ENCODE measurements at regions not wholly inside any gene's neighbourhood (a gene's known extent, or its start where the extent isn't known, plus 50 kb on each side); places are given as distances from the start of the nearest gene placed in this dataset.

DNA sequence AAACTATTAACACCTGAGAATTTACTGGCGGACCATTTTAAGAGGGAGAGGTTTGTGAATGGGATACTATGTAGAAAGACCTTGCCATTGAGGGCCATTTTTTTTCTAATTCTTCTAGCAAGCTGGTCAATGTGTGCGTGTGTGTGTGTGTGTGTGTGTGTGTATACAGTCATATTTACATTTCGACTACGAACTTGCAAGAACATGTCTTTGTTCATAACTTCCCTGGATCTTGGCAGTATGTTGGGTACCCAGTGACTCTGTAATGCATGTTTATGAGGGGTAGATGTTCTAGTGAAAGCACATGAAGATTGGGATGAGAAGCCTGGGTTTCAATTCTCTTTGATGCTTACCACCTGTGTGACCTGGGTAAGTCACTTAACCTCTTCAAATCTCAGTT lies 133.6 kb downstream of the UBE2E3 start:
- no peaks in the 10 kb centered on the region for H3K27me3 Mint-ChIP-seq
- no peak overlapping the region for H3K27ac Mint-ChIP-seq
- H3K4me3 Mint-ChIP-seq: no peak overlapping the region
- no peaks in the 10 kb centered on the region for H3K9me3 Mint-ChIP-seq
- no peaks in the 10 kb centered on the region for H3K4me1 Mint-ChIP-seq
- H3K36me3 Mint-ChIP-seq: no peaks in the 10 kb centered on the region
- ATAC-seq: no peak

DNA sequence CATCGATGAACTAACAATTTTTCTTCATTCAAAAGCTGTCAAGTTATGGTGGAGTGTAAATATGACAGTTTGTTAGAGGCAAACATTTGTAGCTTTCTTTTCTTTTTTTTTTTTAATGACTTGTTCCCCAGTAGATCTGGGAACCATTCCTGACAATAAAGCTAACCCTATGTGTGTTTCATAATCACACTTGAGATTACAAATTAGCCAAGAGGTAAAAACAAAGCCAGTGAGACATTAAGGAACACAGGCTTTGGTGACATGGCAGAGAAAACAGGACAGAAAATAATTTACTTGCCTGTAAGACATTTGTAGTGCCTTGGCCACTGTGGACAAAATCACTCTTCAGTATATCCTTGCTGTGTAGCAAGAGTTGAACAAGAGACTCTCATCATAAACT lies 135.9 kb downstream of the UBE2E3 start:
- Mint-ChIP-seq H3K27me3 (no peaks in the 10 kb centered on the region), H3K4me1 (no peaks in the 10 kb centered on the region), H3K36me3 (no peaks in the 10 kb centered on the region), H3K4me3 (no peak overlapping the region), H3K27ac (no peak overlapping the region), H3K9me3 (no peaks in the 10 kb centered on the region)
- no peak for ATAC-seq

DNA sequence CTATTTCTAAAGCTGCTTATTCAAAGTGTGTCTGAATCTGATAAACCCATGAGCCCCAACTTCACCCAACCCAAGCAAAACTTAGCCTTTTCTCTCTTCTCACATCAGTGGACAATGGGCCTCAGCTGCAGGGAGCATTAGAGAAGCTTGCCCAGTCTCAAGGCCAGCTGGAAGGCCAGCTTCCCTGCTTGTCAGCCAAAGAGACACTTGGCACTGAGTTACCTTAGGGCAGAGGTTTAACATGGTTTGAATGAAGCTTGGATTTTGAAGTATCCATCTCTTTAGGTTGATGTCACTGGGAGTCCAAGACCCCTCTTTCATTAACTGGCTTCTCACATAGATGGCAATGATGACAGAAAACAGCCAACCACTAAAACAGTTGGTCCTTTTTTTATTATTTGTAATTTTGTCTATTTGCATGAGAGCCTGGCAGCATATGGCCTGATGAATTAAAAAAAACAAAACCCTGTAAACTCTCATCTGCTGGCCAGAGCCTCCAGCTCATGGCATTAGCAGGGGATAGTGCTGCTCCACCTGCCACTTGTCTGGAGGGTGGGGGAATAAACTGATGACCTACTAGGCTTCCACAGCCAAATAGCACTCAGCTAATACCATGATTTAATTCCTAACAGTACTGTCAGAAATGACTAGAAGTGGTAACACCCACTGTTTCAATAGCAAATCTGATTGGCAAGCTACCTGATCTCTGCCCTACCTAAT lies 137.0 kb downstream of the UBE2E3 start:
- H3K9me3 Mint-ChIP-seq: no peaks in the 10 kb centered on the region
- H3K27me3 Mint-ChIP-seq: no peaks in the 10 kb centered on the region
- H3K4me3 Mint-ChIP-seq: no peak overlapping the region
- H3K4me1 Mint-ChIP-seq: no peaks in the 10 kb centered on the region
- ATAC-seq: no peak
- no peak overlapping the region for H3K27ac Mint-ChIP-seq
- no peaks in the 10 kb centered on the region for H3K36me3 Mint-ChIP-seq

GRCh38 chr2:181120625-181121024 lies 140.2 kb downstream of the UBE2E3 start:
- no peak overlapping the region for H3K4me3 Mint-ChIP-seq
- H3K27ac Mint-ChIP-seq: no peak overlapping the region
- H3K27me3 Mint-ChIP-seq: no peaks in the 10 kb centered on the region
- H3K36me3 Mint-ChIP-seq: no peaks in the 10 kb centered on the region
- H3K4me1 Mint-ChIP-seq: peaks cover 11% of the 10 kb centered on the region
- no peaks in the 10 kb centered on the region for H3K9me3 Mint-ChIP-seq
- no peak for ATAC-seq

GRCh38 chr2:181121996-181122395 lies 141.6 kb downstream of the UBE2E3 start:
- H3K4me1 Mint-ChIP-seq: peaks cover 11% of the 10 kb centered on the region
- no peak overlapping the region for H3K4me3 Mint-ChIP-seq
- no peaks in the 10 kb centered on the region for H3K27me3 Mint-ChIP-seq
- H3K36me3 Mint-ChIP-seq: no peaks in the 10 kb centered on the region
- ATAC-seq: no peak
- H3K27ac Mint-ChIP-seq: no peak overlapping the region
- no peaks in the 10 kb centered on the region for H3K9me3 Mint-ChIP-seq

GRCh38 chr2:181122601-181123000 lies 142.2 kb downstream of the UBE2E3 start:
- no peak for ATAC-seq
- Mint-ChIP-seq H3K4me1 (peaks cover 11% of the 10 kb centered on the region), H3K27me3 (no peaks in the 10 kb centered on the region), H3K9me3 (no peaks in the 10 kb centered on the region), H3K4me3 (no peak overlapping the region), H3K36me3 (no peaks in the 10 kb centered on the region), H3K27ac (no peak overlapping the region)

DNA sequence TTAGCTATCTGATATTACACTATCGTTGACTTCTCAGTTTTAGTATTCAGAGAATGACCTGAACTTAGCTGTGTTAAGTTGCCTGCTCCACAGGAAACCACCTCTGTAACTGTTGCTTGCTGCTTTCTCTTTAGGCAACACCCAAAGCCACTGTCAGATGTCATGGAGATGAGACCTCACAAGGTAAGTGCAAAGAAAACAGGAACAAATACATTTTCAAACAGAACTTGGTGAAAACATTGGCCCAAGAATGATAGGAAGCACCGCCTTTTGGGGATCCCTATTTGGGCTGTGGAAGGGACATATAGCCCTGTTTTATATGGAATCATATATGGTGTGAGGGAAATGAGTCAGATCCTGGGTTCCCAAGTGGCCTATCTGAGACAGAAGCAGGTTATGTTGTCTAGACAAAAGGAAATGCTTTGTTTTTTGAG lies 143.4 kb downstream of the UBE2E3 start:
- Mint-ChIP-seq H3K9me3 (no peaks in the 10 kb centered on the region), H3K27me3 (no peaks in the 10 kb centered on the region), H3K36me3 (no peaks in the 10 kb centered on the region), H3K27ac (peak overlapping the region; percentile 48), H3K4me3 (no peak overlapping the region), H3K4me1 (peaks cover 11% of the 10 kb centered on the region)
- ATAC-seq: peak; percentile 87

- H3K36me3 Mint-ChIP-seq: no peaks in the 10 kb centered on the region
- H3K27me3 Mint-ChIP-seq: no peaks in the 10 kb centered on the region
- H3K27ac Mint-ChIP-seq: peak overlapping the region; percentile 48
- ATAC-seq: no peak
- H3K4me1 Mint-ChIP-seq: peaks cover 12% of the 10 kb centered on the region
- no peaks in the 10 kb centered on the region for H3K9me3 Mint-ChIP-seq
- H3K4me3 Mint-ChIP-seq: no peak overlapping the region
Observed at GRCh38 chr2:181124497-181124896, 144.1 kb downstream of the UBE2E3 start.

DNA sequence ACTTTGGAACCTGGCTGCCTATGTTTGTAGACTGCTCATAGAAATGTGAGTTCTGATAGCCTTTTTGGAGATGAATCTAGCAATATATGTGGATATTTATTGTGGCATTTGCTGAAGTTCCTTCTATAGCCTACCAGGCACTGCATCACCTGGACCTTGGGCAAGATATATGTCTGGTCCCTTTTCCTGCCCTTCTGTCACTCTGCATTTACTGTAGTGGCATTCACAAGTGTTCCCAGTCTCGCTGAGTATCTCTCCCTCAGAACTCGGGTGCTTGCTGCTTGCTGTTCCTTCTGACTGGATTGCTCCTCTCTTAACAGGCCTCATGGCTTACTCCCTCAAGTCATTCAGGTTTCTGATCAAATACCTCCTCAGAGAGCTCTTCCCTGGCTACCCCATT lies 145.0 kb downstream of the UBE2E3 start:
- H3K27ac Mint-ChIP-seq: no peak overlapping the region
- H3K27me3 Mint-ChIP-seq: no peaks in the 10 kb centered on the region
- peaks cover 15% of the 10 kb centered on the region for H3K4me1 Mint-ChIP-seq
- H3K4me3 Mint-ChIP-seq: no peak overlapping the region
- ATAC-seq: no peak
- H3K36me3 Mint-ChIP-seq: no peaks in the 10 kb centered on the region
- H3K9me3 Mint-ChIP-seq: no peaks in the 10 kb centered on the region

DNA sequence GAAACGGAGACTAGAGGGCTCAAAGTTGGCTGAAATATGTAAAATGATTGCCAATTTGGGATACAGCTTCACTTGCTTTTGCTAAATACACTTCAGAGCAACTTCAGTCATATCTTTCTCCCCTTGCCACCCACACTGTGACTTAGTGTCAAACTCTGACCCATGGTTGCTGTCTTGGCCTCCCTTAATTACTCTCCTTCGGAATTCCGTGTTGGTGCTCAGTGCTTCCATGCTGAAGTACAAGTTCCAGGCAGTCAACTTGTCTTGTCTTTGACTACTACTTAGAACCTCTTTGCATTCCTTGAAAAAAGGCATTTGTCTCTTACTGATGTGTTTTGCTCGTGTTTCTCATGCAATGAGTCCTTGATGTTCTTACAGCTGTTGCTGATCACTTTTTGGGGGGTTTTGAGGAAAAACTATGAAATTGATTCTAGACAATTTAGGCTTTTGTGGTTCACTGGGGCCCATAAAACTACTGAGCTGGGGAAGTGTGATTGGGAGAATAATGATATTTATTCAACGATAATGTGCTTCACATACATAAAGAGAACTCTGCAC lies 146.0 kb downstream of the UBE2E3 start:
- no peaks in the 10 kb centered on the region for H3K9me3 Mint-ChIP-seq
- no peak for ATAC-seq
- H3K27me3 Mint-ChIP-seq: no peaks in the 10 kb centered on the region
- H3K4me1 Mint-ChIP-seq: peaks cover 21% of the 10 kb centered on the region
- no peaks in the 10 kb centered on the region for H3K36me3 Mint-ChIP-seq
- H3K27ac Mint-ChIP-seq: no peak overlapping the region
- no peak overlapping the region for H3K4me3 Mint-ChIP-seq

- H3K27me3 Mint-ChIP-seq: no peaks in the 10 kb centered on the region
- H3K27ac Mint-ChIP-seq: no peak overlapping the region
- peaks cover 23% of the 10 kb centered on the region for H3K4me1 Mint-ChIP-seq
- peak; percentile 66 for ATAC-seq
- no peaks in the 10 kb centered on the region for H3K9me3 Mint-ChIP-seq
- no peaks in the 10 kb centered on the region for H3K36me3 Mint-ChIP-seq
- no peak overlapping the region for H3K4me3 Mint-ChIP-seq
Observed at GRCh38 chr2:181128199-181128598, 147.8 kb downstream of the UBE2E3 start.

- Mint-ChIP-seq H3K4me1 (peaks cover 12% of the 10 kb centered on the region), H3K27me3 (no peaks in the 10 kb centered on the region), H3K4me3 (no peak overlapping the region), H3K27ac (no peak overlapping the region), H3K36me3 (no peaks in the 10 kb centered on the region), H3K9me3 (no peaks in the 10 kb centered on the region)
- no peak for ATAC-seq
Observed at GRCh38 chr2:181129364-181130056, 149.1 kb downstream of the UBE2E3 start.

GRCh38 chr2:181130686-181131085 lies 150.3 kb downstream of the UBE2E3 start:
- H3K4me3 Mint-ChIP-seq: no peak overlapping the region
- H3K27ac Mint-ChIP-seq: no peak overlapping the region
- peaks cover 12% of the 10 kb centered on the region for H3K4me1 Mint-ChIP-seq
- no peaks in the 10 kb centered on the region for H3K27me3 Mint-ChIP-seq
- H3K9me3 Mint-ChIP-seq: no peaks in the 10 kb centered on the region
- ATAC-seq: no peak
- H3K36me3 Mint-ChIP-seq: no peaks in the 10 kb centered on the region

- no peaks in the 10 kb centered on the region for H3K9me3 Mint-ChIP-seq
- peaks cover 12% of the 10 kb centered on the region for H3K4me1 Mint-ChIP-seq
- no peak overlapping the region for H3K4me3 Mint-ChIP-seq
- no peaks in the 10 kb centered on the region for H3K27me3 Mint-ChIP-seq
- H3K36me3 Mint-ChIP-seq: no peaks in the 10 kb centered on the region
- ATAC-seq: no peak
- no peak overlapping the region for H3K27ac Mint-ChIP-seq
Observed at GRCh38 chr2:181131584-181131983, 151.2 kb downstream of the UBE2E3 start.

- Mint-ChIP-seq H3K9me3 (no peaks in the 10 kb centered on the region), H3K4me3 (no peak overlapping the region), H3K27ac (no peak overlapping the region), H3K36me3 (no peaks in the 10 kb centered on the region), H3K4me1 (peaks cover 4% of the 10 kb centered on the region), H3K27me3 (no peaks in the 10 kb centered on the region)
- ATAC-seq: no peak
Observed at GRCh38 chr2:181138816-181139215, 158.4 kb downstream of the UBE2E3 start.

GRCh38 chr2:181139831-181140230 lies 159.4 kb downstream of the UBE2E3 start:
- Mint-ChIP-seq H3K4me1 (peaks cover 4% of the 10 kb centered on the region), H3K36me3 (no peaks in the 10 kb centered on the region), H3K27me3 (no peaks in the 10 kb centered on the region), H3K4me3 (no peak overlapping the region), H3K9me3 (no peaks in the 10 kb centered on the region), H3K27ac (no peak overlapping the region)
- ATAC-seq: no peak
